Epidermal melanocyte (primary cell): ENCODE measurements at regions not wholly inside any gene's neighbourhood (a gene's known extent, or its start where the extent isn't known, plus 50 kb on each side); places are given as distances from the start of the nearest gene placed in this dataset.
"Not testable (repeated sequence)": the region's sequence is repeated elsewhere in the genome, so short reads cannot be mapped to it uniquely, and the experiment has no call there.

Source experiments
- DNase-seq: peaks from one replicate; pipeline ENCODE4 v3.0.0; 2011; ENCODE audit warnings: low spot score; ENCODE audit not compliant: insufficient read length

DNA sequence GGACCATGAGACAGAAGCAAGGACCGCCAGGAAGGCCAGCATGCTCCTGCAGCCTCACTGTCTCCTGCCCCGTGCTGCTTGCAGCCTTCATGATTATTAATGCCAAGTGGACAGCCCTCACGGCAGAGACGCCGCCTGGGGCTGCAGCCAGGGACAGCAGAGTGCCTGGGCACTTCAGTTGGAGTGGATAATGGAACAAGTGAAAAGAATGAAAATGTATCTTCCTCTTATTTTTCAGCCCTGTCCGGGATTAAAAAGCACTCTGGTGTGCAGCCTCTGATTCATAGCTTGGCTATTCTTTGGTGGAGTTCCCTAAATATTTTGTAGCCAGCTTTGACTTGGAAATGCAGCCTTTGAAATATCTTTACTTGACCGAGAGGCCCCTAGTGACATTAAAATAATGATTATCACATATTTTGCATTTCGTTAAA, 1404.2 kb downstream of the BRD1 start:
- DNase-seq = no peak

DNA sequence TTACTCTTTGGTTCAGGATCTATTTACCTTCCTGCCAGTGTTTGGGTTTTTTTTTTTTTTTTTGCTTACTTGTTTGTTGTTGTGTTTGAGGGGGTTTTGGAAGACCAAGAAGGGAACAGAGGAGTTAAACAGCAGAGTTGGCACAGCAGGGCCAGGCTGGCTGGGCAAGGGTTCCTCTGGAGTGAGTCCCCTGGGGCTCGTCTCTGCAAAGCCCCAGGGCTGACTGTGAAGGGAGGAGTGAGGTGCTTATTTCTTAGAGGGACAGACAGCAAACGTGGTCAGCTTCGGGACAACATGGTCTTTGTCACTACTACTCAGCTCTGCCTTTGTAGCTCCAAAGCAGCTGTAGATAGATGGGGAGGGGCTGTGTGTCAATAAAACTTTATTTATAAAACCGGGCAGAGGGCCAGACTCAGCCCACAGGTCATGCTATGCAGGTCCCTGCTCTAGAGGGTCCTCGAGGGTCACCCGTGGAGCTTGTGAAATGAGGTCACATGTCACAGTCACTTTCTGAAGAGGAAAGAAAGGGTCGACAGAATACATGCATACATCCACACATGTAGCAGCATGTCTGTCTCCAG, 1404.7 kb downstream of the BRD1 start:
- no peak for DNase-seq

DNA sequence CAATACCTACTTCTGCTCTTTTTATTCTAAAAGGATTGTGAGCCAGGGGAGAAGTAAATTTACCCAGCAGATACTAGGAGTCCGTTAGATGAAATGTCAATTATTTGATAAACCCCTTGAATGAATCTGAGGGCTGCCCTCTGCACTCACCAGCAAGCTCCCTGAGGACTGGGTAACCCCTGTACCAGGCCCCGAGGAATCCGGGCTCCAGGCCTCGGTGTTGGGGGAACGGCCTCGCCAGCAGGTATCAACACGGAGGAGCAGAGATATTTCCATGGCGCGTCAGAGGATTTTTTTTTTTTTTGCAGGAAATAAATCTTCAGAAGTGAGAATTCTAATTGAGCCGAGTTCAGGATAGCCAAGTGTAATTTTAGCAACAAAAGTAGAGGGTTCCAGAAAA, 1408.8 kb downstream of the BRD1 start:
- no peak for DNase-seq

DNA sequence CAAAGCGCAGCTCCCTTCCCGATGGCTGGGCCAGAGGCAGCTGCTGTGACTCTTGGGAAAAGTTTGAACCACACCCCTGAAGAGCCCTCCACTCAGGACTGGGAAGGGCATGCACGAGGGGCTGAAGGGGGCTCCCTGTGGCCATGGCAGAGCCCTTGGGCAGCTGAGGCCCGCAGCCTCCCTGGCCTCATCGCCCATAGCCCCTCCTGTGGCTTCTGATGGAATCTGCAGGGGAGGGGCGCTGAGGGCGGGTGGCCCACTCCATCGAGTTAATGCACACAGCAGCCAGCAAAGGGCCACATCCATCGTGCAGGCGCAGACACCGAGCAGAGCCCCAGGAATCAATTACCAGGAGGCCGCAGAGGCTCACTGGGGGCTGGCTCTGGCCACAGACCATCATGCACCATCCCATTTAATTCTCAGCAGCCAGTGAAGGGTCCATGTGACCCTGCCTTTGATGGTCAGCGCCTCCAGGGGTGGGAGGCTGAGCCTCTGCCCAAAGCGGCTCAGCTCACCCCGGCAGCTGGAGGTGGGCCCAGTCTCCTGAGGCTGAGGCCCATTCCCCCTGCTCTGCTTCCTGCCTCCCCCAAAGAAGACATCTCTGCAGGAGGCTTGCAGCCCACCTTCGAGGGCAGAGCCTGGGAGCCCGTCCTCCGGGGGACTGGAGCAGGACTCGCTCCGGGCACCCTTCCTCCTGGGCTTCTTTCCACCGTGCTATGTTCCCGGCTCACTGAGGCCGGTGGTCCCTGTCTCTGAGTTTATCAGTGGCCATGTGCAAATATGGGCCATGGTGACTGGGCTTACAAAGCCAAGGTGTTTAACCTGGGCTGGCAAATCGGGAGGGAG, 1410.2 kb downstream of the BRD1 start:
- no peak for DNase-seq

DNA sequence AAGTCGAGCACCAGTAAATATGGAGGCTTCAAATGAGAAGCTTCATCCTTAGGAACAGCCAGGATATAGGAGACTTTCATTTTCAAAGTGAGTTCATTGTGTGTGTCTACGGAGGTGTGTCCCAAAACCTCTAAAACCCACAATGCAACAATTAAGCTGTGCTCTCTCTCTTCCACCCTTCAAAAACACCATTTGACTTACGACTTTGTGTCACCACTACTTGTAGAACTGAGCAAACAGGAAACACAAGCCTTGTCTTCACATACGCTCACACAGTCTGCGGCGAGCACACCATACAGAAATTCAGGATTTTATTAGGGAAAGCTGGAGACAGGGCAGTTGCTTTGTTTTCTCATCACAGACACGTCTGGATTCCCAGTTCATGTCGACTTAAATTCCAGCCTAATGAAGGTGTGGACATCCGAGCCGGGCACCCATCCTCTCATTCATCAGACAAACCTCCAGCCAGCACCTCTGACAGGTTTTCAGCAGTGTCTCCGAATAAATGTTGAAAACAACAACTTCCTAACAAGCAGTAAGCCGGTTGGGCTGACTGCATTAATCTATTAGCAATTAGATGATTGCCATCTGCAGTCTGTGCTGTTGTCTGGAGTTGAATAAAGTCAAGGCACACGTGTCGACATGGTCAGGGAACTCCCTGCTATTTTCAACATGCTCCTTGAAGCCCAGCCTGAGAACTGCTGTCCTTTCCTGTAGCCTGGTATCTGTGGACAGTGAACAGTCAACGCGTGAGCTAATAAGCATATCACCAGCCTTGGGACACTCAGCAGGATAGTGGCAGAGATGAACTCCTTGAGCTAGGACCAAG, 1411.1 kb downstream of the BRD1 start:
- no peak for DNase-seq

DNA sequence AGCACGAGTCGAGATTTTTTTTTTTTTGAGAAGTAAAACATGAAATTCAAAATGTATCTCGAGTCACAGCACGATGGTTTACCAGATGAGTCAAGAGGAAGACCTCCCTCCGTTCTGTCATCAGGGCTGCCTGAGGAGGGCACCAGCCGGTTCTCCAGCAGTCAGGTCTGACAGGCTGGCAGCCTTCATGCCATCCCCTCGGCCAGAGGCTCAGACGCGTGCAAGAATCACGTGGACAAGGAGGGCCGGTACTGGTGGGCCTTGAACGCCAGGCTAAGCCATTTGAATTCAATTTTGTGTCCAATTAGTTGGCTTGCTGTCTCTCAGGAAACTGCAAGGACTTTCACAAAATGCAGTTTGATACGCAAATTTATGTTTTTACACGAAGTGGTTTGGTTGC, 1412.2 kb downstream of the BRD1 start:
- DNase-seq = no peak

DNA sequence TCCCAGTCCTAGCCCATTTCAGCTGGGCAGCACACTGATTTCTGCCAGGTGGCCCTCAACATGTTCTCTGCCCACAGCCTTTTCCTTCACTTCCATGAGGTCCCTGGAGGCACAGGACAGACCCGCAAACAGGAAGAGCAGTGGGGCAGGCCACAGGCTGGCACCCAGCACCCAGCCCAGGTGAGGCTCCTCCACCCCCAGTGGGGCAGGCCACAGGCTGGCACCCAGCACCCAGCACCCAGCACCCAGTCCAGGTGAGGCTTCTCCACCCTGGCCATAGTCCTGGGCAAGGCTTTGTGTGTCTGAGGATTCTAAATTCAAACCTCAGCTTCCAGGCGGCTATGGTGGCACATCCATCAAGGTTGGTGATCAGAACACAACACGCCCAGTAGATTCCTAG, 1413.0 kb downstream of the BRD1 start:
- no peak for DNase-seq

DNA sequence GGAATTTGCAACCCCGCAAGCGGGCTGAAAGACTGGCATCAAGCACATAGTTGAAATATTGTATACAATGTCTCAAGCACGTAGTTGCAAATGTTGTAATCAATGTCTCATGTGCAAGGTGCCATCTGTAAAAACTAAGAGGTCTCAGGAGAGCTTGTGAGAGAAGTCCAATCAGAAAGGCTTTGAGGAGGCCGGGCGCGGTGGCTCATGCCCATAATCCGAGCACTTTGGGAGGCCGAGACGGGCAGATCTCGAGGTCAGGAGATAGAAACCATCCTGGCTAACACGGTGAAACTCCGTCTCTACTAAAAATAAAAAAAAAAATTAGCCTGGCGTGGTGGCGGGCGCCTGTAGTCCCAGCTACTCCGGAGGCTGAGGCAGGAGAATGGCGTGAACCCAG, 1414.7 kb downstream of the BRD1 start:
- DNase-seq = not testable (repeated sequence)

DNA sequence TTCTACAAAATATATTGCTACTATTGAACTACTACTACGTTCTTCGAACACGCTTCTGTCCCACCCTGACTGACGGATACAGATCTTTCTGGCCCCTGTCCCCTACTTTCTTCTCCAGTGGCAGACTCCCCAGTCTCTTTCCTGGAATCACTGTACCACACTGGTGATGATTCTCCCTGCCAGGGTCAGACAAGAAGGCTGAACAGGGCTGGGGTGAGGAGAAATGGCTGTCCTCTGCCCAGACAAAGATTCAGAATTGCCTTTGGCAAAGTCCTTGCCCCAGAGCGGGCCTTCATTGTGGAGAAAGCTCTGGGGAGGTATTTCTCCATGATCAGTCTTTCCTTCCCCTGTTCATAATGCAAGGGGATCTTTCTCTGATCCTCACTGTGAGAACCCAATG, 1417.1 kb downstream of the BRD1 start:
- DNase-seq = no peak

DNA sequence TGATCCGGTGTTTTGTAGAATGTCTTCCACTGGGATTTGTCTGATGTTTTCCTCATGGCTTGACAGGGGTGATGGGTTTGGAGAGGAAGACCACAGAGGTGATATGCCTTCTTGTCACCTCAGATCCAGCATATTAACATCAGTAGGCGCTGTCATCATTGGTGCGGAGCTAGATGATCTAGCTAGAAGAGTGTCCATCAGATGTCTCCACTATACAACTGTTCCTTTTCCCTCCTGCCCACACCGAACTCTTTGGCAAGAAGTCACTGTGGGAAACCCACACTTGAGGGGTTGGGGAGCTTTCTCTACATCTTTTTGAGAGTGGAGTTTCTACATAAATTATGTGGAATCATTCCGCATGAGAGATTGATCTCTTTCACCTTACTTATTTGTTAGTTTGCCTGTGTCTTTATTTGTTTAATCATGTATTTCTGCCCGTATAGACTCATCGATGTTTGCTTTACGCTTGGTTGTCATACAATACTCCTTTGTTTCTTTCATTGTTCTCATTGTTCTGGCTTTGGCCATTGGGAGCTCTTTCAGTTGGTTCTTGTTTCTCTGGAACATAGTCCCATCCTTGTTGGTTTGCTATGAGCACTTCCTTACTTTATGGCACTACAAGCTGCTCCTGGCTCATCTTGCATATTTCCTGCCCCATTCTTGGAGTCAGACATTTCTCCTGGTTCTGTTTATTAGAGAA, 1420.3 kb downstream of the BRD1 start:
- no peak for DNase-seq

DNA sequence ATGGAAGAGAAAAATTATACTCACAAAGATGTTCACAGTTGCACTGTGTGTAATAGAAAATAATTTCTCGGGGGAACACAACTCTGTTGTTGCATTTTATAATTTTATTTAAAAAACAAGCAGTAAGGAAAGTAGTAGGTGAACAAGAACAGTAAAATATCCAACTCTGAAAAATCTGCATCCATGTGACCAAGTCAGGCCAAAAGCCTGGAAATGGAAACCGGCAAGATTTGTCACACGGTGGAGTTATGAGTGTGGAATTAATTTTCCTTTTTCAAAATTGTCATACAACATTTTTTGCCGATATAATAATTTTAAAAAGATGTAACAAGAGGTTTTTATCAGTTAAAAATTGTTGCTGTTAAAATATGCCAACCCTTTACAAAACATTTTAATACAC, 1421.5 kb downstream of the BRD1 start:
- no peak for DNase-seq

DNA sequence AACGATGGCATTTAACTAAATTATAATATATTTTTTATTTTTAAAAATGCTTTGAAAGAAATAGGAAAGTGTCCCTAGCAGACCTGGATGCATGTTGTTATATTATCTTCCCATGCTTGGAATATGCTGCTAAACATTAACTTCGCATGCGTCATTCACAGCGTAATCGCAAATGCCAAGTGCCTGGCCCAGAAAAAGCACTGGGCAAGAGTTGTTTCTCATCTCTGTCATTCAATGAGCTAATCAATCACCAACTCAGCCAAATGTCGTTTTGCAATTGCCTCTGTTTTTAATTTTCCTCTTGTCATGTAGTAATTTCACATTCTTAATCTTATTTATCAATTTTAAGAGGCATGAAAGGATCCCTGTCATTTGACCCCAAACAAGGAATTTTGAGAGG, 1421.9 kb downstream of the BRD1 start:
- DNase-seq = no peak

DNA sequence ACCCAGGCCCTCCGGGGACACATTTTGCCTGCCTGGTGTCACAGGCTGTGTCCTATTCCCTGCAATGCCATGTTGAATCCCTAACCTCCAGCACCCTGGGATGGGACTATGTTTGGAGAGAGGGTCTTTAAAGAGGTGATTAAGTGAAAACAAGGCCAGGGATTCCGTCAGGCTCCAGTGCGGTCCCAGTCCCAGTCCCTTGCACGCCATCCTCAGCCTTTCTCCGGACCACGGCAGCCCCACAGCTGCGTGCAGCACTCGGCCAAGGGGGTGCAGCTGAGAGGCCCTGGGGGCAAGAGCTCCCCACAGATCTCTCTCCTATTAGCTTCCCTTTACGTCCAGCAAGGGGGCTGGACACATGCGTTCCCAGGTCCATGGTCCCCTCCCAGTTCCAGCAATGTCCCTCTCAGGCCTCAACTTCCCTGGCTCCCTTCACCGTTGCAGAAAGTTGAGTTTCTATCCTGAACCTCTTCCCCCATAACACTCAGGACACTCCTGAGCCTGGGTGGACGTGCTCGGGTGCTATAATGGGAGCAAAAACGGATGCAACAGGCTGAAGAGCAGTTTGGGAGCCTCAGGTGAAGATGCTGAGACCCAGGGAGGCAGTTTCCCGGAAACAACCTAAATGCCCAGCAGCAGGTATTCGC, 1422.7 kb downstream of the BRD1 start:
- DNase-seq = no peak

DNA sequence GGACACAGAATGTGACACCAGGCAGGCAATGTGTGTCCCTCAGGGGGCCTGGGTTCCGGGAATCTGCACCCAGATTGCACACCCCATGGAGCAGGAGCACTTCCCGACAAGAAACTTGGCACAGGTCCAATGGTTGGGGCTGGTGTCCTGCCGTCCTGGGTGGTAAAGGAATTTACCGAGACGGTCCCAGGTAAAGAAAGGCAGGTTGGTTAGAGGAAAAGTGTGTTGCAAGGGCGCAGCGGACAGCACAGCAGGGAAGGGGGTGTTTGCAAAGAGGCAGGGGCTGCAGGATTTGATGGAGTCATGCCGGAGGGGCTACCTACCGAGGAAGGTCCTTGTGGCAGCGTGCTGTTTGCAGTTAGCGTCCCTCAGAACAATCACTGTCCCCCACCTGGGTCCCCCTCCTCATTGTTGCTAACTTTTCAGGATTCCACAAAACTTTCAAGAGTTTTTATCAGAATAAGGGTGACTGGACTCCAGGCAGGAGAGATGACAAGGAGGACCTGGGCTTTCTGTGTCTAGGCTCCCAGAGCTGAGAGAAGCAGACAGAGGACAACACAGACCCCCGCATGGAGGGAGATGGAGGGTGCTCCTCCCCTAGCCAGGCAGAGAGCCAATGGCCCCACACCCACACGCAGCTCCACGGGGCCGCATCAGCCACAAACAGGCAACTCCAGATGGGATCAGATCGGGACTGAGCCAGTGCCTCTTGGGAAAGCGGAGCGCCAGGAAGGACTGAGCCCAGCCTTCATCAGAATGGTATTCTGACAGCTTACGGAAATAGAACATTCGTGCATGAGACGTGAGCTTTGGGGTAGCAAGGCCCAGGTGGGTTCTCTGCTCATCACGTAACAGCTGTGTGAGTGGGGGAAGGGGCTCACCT, 1423.9 kb downstream of the BRD1 start:
- no peak for DNase-seq

DNA sequence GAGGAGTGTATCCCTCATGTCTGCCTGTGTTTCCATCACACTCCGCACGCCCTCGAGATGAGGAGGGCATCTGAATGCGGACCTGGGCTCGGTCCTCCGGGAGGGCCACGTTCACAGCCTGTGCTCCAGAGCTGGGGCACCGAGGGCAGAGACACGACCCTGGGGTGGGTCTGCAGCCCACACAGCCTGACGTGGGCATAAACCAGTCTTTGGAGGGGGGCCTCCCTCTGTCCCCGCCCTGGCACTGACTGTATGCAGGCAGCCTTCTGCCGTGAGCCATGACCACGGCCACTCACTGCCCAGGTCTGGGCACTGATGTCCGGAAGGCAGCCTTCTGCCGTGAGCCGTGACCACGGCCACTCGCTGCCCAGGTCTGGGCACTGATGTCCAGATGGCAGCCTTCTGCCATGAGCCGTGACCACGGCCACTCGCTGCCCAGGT, 1425.1 kb downstream of the BRD1 start:
- no peak for DNase-seq

DNA sequence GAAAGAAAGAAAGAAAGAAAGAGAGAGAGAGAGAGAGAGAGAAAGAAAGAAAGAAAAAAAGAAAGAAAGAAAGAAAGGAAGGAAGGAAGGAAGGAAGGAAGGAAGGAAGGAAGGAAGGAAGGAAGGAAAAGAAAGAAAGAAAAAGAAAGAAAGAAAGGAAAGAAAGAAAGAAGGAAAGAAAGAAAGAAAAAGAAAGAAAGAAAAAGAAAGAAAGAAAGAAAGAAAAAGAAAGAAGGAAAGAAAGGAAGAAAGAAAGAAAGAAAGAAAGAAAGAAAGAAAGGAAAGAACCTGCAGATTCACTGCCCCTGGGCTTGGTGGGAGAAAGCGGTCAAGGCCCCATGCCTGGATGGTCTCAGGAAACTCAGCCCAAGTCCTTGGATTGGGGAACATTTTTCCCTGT, 1426.2 kb downstream of the BRD1 start:
- not testable (repeated sequence) for DNase-seq

DNA sequence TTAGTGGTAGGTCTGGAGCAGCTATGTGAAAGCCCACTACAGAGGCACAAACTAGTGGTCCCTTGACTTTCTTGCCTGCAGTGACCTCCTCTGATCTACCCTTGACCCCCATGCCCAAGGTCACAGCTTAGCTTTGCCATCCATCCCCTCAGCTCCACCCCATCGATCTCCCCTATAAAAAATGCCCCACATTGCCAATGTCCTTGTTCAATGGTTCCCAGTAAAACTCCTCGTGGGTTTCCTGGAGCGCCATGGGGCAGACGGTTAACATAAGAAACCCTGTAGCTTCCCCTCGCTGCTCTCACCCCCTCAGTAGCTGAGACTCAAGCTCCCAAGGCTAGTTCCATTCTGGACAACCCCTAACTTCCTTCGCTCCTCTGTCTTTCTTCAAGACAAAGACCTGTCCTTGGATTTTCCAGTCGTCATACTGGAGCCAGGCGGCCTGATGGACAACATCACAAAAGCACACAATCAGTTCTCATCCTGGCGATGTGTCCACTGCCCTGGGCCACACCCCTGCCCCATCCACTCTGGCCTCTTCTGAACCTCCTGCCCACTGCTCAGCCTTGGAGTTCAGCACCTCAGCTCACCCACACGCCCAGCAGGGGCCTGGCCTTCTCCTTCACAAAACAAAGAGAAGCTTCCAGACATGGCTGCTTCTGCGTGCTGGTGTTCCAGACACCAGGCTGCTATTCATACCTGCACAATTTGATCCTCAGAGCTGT, 1429.3 kb downstream of the BRD1 start:
- DNase-seq = no peak

DNA sequence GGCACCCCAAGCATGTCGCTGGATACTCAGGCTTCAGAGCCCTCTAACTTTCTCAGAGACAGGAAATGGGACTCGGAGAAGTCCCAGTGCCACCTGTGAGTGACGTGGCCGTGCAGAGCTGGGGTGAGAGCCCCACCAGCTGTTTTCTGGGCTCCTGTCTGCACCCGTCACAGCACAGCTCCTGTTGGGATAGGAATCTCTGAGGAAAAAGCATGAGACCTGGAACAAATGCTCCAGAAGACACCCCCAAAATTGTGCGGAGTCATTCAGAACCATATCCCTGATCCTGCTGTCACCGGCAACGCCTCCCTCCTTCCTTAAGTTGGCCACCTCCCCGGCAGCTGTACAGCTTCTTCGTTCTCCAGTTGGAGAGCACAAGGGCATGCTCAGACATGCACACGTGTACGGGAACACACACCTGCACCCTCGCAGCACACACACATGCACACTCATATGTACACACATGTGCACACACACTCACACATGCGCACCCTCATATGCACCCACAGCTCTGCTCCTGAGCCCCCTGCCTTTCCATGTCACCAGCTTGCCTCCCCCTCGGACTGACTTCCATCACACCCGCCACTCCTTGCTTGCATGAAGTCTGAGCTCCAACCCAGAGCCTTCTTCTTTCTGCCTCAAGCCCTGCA, 1430.0 kb downstream of the BRD1 start:
- no peak for DNase-seq
